ENCODE measurements at regions not wholly inside any gene's neighbourhood (a gene's known extent, or its start where the extent isn't known, plus 50 kb on each side); places are given as distances from the start of the nearest gene placed in this dataset.

- ATAC-seq (ENCODE audit: low read depth in 2 of 2) (no peak), DNase-seq (no peak)
- no peaks in the 10 kb centered on the region for H3K36me3 Mint-ChIP-seq
- H3K9me3 Mint-ChIP-seq: peaks cover 0 to 7% (median 4%) of the 10 kb centered on the region in 7 donors
- H3K27ac Mint-ChIP-seq: no peak overlapping the region
- H3K4me1 ChIP-seq (ENCODE audit: control insufficient read depth, insufficient read depth, low read length, poor library complexity, severe bottlenecking): no peaks in the 10 kb centered on the region
- H3K4me3 Mint-ChIP-seq: no peak overlapping the region
- H3K4me3 ChIP-seq (ENCODE audit: low read depth, low read length): no peak overlapping the region
- peaks cover 0 to 15% (median 0%) of the 10 kb centered on the region in 4 donors for H3K4me1 Mint-ChIP-seq
- no peaks in the 10 kb centered on the region for H3K36me3 ChIP-seq (ENCODE audit: control insufficient read depth, insufficient read depth, low read length)
- H3K27ac ChIP-seq (ENCODE audit: insufficient read depth, low read length, poor library complexity, severe bottlenecking): no peak overlapping the region
- no peaks in the 10 kb centered on the region for H3K9me3 ChIP-seq (ENCODE audit: control insufficient read depth in 2 of 2, low read length in 2 of 2)
- H3K27me3 ChIP-seq (ENCODE audit: control insufficient read depth, insufficient read depth, low read length): no peaks in the 10 kb centered on the region
- no peaks in the 10 kb centered on the region for H3K27me3 Mint-ChIP-seq
Observed at GRCh38 chr20:56896447-56896846, 267.3 kb downstream of the TFAP2C start.

- Histone ChIP-seq H3K9me3 (ENCODE audit: control insufficient read depth in 2 of 2, low read length in 2 of 2) (no peaks in the 10 kb centered on the region), H3K27me3 (ENCODE audit: control insufficient read depth, insufficient read depth, low read length) (no peaks in the 10 kb centered on the region), H3K4me1 (ENCODE audit: control insufficient read depth, insufficient read depth, low read length, poor library complexity, severe bottlenecking) (no peaks in the 10 kb centered on the region), H3K36me3 (ENCODE audit: control insufficient read depth, insufficient read depth, low read length) (no peaks in the 10 kb centered on the region), H3K4me3 (ENCODE audit: low read depth, low read length) (no peak overlapping the region), H3K27ac (ENCODE audit: insufficient read depth, low read length, poor library complexity, severe bottlenecking) (no peak overlapping the region)
- H3K27me3 Mint-ChIP-seq: peaks cover 5% of the 10 kb centered on the region
- ATAC-seq (ENCODE audit: low read depth in 2 of 2) (no peak), DNase-seq (no peak)
- H3K4me1 Mint-ChIP-seq: peaks cover 0 to 15% (median 0%) of the 10 kb centered on the region in 4 donors
- H3K36me3 Mint-ChIP-seq: no peaks in the 10 kb centered on the region
- H3K27ac Mint-ChIP-seq: no peak overlapping the region
- H3K9me3 Mint-ChIP-seq: peaks cover 0 to 7% (median 4%) of the 10 kb centered on the region in 7 donors
- H3K4me3 Mint-ChIP-seq: no peak overlapping the region
Observed at GRCh38 chr20:56897318-56897957, 268.3 kb downstream of the TFAP2C start.

- Histone ChIP-seq H3K27me3 (ENCODE audit: control insufficient read depth, insufficient read depth, low read length) (no peaks in the 10 kb centered on the region), H3K4me3 (ENCODE audit: low read depth, low read length) (no peak overlapping the region), H3K4me1 (ENCODE audit: control insufficient read depth, insufficient read depth, low read length, poor library complexity, severe bottlenecking) (no peaks in the 10 kb centered on the region), H3K9me3 (ENCODE audit: control insufficient read depth in 2 of 2, low read length in 2 of 2) (no peaks in the 10 kb centered on the region), H3K36me3 (ENCODE audit: control insufficient read depth, insufficient read depth, low read length) (no peaks in the 10 kb centered on the region), H3K27ac (ENCODE audit: insufficient read depth, low read length, poor library complexity, severe bottlenecking) (no peak overlapping the region)
- no peak overlapping the region for H3K4me3 Mint-ChIP-seq
- ATAC-seq (ENCODE audit: low read depth in 2 of 2) (no peak), DNase-seq (no peak)
- H3K36me3 Mint-ChIP-seq: no peaks in the 10 kb centered on the region
- H3K27ac Mint-ChIP-seq: no peak overlapping the region
- peaks cover 0 to 7% (median 4%) of the 10 kb centered on the region in 7 donors for H3K9me3 Mint-ChIP-seq
- peaks cover 0 to 12% (median 0%) of the 10 kb centered on the region in 4 donors for H3K4me1 Mint-ChIP-seq
- H3K27me3 Mint-ChIP-seq: peaks cover 5% of the 10 kb centered on the region
Observed at GRCh38 chr20:56897958-56898349, 268.8 kb downstream of the TFAP2C start.

- Mint-ChIP-seq H3K9me3 (peaks cover 0 to 7% (median 4%) of the 10 kb centered on the region in 7 donors), H3K27ac (no peak overlapping the region), H3K27me3 (peaks cover 5% of the 10 kb centered on the region), H3K36me3 (no peaks in the 10 kb centered on the region), H3K4me3 (no peak overlapping the region), H3K4me1 (no peaks in the 10 kb centered on the region)
- Histone ChIP-seq H3K27ac (ENCODE audit: insufficient read depth, low read length, poor library complexity, severe bottlenecking) (no peak overlapping the region), H3K9me3 (ENCODE audit: control insufficient read depth in 2 of 2, low read length in 2 of 2) (no peaks in the 10 kb centered on the region), H3K4me3 (ENCODE audit: low read depth, low read length) (no peak overlapping the region), H3K4me1 (ENCODE audit: control insufficient read depth, insufficient read depth, low read length, poor library complexity, severe bottlenecking) (no peaks in the 10 kb centered on the region), H3K27me3 (ENCODE audit: control insufficient read depth, insufficient read depth, low read length) (no peaks in the 10 kb centered on the region), H3K36me3 (ENCODE audit: control insufficient read depth, insufficient read depth, low read length) (no peaks in the 10 kb centered on the region)
- ATAC-seq (ENCODE audit: low read depth in 2 of 2) (no peak), DNase-seq (no peak)
Observed at GRCh38 chr20:56899506-56899905, 270.4 kb downstream of the TFAP2C start.

GRCh38 chr20:56900252-56900651 is 271.1 kb downstream of the TFAP2C start:
- no peaks in the 10 kb centered on the region for H3K9me3 ChIP-seq (ENCODE audit: control insufficient read depth in 2 of 2, low read length in 2 of 2)
- no peak for ATAC-seq (ENCODE audit: low read depth in 2 of 2)
- no peaks in the 10 kb centered on the region for H3K36me3 ChIP-seq (ENCODE audit: control insufficient read depth, insufficient read depth, low read length)
- Mint-ChIP-seq H3K4me3 (no peak overlapping the region), H3K9me3 (peaks cover 0 to 7% (median 1%) of the 10 kb centered on the region in 7 donors), H3K36me3 (no peaks in the 10 kb centered on the region), H3K4me1 (no peaks in the 10 kb centered on the region), H3K27me3 (peaks cover 5% of the 10 kb centered on the region), H3K27ac (no peak overlapping the region)
- no peak overlapping the region for H3K4me3 ChIP-seq (ENCODE audit: low read depth, low read length)
- no peaks in the 10 kb centered on the region for H3K4me1 ChIP-seq (ENCODE audit: control insufficient read depth, insufficient read depth, low read length, poor library complexity, severe bottlenecking)
- H3K27ac ChIP-seq (ENCODE audit: insufficient read depth, low read length, poor library complexity, severe bottlenecking): no peak overlapping the region
- no peaks in the 10 kb centered on the region for H3K27me3 ChIP-seq (ENCODE audit: control insufficient read depth, insufficient read depth, low read length)
- no peak for DNase-seq

GRCh38 chr20:56903421-56903820 is 274.3 kb downstream of the TFAP2C start:
- Mint-ChIP-seq H3K27ac (no peak overlapping the region), H3K4me1 (no peaks in the 10 kb centered on the region), H3K4me3 (no peak overlapping the region), H3K27me3 (peaks cover 5% of the 10 kb centered on the region), H3K36me3 (no peaks in the 10 kb centered on the region), H3K9me3 (peaks cover 0 to 8% (median 1%) of the 10 kb centered on the region in 7 donors)
- H3K36me3 ChIP-seq (ENCODE audit: control insufficient read depth, insufficient read depth, low read length): no peaks in the 10 kb centered on the region
- DNase-seq (no peak), ATAC-seq (ENCODE audit: low read depth in 2 of 2) (no peak)
- H3K27me3 ChIP-seq (ENCODE audit: control insufficient read depth, insufficient read depth, low read length): no peaks in the 10 kb centered on the region
- H3K9me3 ChIP-seq (ENCODE audit: control insufficient read depth in 2 of 2, low read length in 2 of 2): no peaks in the 10 kb centered on the region
- H3K4me1 ChIP-seq (ENCODE audit: control insufficient read depth, insufficient read depth, low read length, poor library complexity, severe bottlenecking): no peaks in the 10 kb centered on the region
- no peak overlapping the region for H3K27ac ChIP-seq (ENCODE audit: insufficient read depth, low read length, poor library complexity, severe bottlenecking)
- H3K4me3 ChIP-seq (ENCODE audit: low read depth, low read length): no peak overlapping the region

GRCh38 chr20:56903858-56904257 is 274.8 kb downstream of the TFAP2C start:
- H3K4me3 ChIP-seq (ENCODE audit: low read depth, low read length): no peak overlapping the region
- no peak for DNase-seq
- no peaks in the 10 kb centered on the region for H3K36me3 ChIP-seq (ENCODE audit: control insufficient read depth, insufficient read depth, low read length)
- peaks cover 0 to 8% (median 1%) of the 10 kb centered on the region in 7 donors for H3K9me3 Mint-ChIP-seq
- ATAC-seq (ENCODE audit: low read depth in 2 of 2): no peak
- H3K27me3 ChIP-seq (ENCODE audit: control insufficient read depth, insufficient read depth, low read length): no peaks in the 10 kb centered on the region
- H3K27me3 Mint-ChIP-seq: peaks cover 5% of the 10 kb centered on the region
- no peak overlapping the region for H3K4me3 Mint-ChIP-seq
- no peaks in the 10 kb centered on the region for H3K36me3 Mint-ChIP-seq
- H3K4me1 ChIP-seq (ENCODE audit: control insufficient read depth, insufficient read depth, low read length, poor library complexity, severe bottlenecking): no peaks in the 10 kb centered on the region
- H3K27ac Mint-ChIP-seq: no peak overlapping the region
- H3K4me1 Mint-ChIP-seq: no peaks in the 10 kb centered on the region
- H3K27ac ChIP-seq (ENCODE audit: insufficient read depth, low read length, poor library complexity, severe bottlenecking): no peak overlapping the region
- H3K9me3 ChIP-seq (ENCODE audit: control insufficient read depth in 2 of 2, low read length in 2 of 2): no peaks in the 10 kb centered on the region
